ENCODE measurements at regions not wholly inside any gene's neighbourhood (a gene's known extent, or its start where the extent isn't known, plus 50 kb on each side); places are given as distances from the start of the nearest gene placed in this dataset.

DNA sequence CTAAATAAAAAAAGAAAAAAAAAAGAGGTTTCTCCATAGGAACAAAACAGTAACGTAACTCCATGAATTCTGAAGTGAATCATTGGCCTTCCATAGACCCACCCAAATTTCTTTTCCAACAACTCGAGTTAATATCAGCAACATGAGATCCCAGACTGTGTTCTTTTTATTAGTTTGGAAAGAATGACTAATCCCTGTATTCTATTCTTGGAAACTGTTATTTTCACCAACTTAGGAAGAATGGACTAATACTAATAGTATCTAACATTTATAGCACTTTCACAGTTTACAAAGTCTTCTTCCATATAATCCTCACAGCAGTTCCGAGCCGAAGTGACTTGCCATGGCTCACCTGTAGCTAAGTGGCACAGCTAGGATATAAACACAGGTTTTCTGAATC lies 72.7 kb upstream of the SLC4A7 start:
- no CpG with 5 or more reads among the region's 4 CpGs for WGBS (ENCODE audit: extremely low coverage, insufficient read length, low lambda C conversion rate)

More for the DNA sequence above, 72.7 kb upstream of the SLC4A7 start:
- Histone ChIP-seq H4K91ac (ENCODE audit: insufficient read length, low read depth, low read length) (no peak overlapping the region), H2BK120ac (ENCODE audit: low read depth, low read length, poor library complexity, severe bottlenecking) (no peak overlapping the region), H2BK5ac (ENCODE audit: insufficient read length, low read length) (no peak overlapping the region), H4K8ac (replicated peaks; ENCODE audit: insufficient read length, low read depth, low read length) (no peak overlapping the region), H3K27me3 (ENCODE audit: insufficient read depth, low read length) (no peaks in the 10 kb centered on the region), H3K9me3 (ENCODE audit: control insufficient read depth, low read depth, low read length) (no peaks in the 10 kb centered on the region), H2AK5ac (ENCODE audit: insufficient read length, low read length) (no peak overlapping the region), H2BK15ac (ENCODE audit: low read depth, low read length) (no peak overlapping the region), H3T11ph (ENCODE audit: low read length) (no peak overlapping the region), H3K23ac (ENCODE audit: insufficient read length, low read depth, low read length) (no peak overlapping the region), H3K27ac (ENCODE audit: insufficient read length, low read depth, low read length) (no peak overlapping the region), H3K56ac (ENCODE audit: insufficient read length, low read depth, low read length) (no peak overlapping the region), H4K20me1 (ENCODE audit: control insufficient read depth, insufficient read depth, insufficient read length) (no peaks in the 10 kb centered on the region), H3K4ac (ENCODE audit: low read depth, low read length) (no peak overlapping the region), H4K5ac (ENCODE audit: insufficient read length, low read depth, low read length) (no peak overlapping the region), H3K18ac (ENCODE audit: insufficient read length, low read depth, low read length) (no peak overlapping the region), H3K4me2 (ENCODE audit: insufficient read depth, insufficient read length, low read length) (no peak overlapping the region), H3K14ac (ENCODE audit: insufficient read depth, low read length) (no peak overlapping the region), H3K79me1 (ENCODE audit: insufficient read depth, low read depth, low read length, poor library complexity, severe bottlenecking) (no peaks in the 10 kb centered on the region), H2BK12ac (ENCODE audit: insufficient read length, low read depth, low read length) (no peak overlapping the region), H2BK20ac (ENCODE audit: low read depth, low read length, poor library complexity, severe bottlenecking) (no peak overlapping the region), H2AFZ (ENCODE audit: low read length) (no peak overlapping the region), H3K4me1 (ENCODE audit: insufficient read depth, low read length) (no peaks in the 10 kb centered on the region; the same call in 1 of the 2 replicates), H3K79me2 (ENCODE audit: insufficient read depth, low read length) (no peaks in the 10 kb centered on the region), H3K23me2 (ENCODE audit: insufficient read length, low read depth, low read length, poor library complexity, severe bottlenecking) (no peaks in the 10 kb centered on the region), H3K9ac (ENCODE audit: extremely low read depth, insufficient read length, low read length) (no peak overlapping the region)
- no peak for DNase-seq
- Mint-ChIP-seq H3K36me3 (ENCODE audit: insufficient read depth in 1 of 3, low read depth in 3 of 3) (peaks cover 16 to 23% (median 20%) of the 10 kb centered on the region in 3 experiments), H3K27me3 (ENCODE audit: low read depth) (peaks cover 2% of the 10 kb centered on the region), H3K9me3 (peaks cover 21% of the 10 kb centered on the region in 2 experiments), H3K4me1 (peaks cover 10 to 12% of the 10 kb centered on the region in 2 experiments), H3K27ac (no peak overlapping the region), H3K4me3 (no peak overlapping the region)
- TF ChIP-seq, protein P1, sequence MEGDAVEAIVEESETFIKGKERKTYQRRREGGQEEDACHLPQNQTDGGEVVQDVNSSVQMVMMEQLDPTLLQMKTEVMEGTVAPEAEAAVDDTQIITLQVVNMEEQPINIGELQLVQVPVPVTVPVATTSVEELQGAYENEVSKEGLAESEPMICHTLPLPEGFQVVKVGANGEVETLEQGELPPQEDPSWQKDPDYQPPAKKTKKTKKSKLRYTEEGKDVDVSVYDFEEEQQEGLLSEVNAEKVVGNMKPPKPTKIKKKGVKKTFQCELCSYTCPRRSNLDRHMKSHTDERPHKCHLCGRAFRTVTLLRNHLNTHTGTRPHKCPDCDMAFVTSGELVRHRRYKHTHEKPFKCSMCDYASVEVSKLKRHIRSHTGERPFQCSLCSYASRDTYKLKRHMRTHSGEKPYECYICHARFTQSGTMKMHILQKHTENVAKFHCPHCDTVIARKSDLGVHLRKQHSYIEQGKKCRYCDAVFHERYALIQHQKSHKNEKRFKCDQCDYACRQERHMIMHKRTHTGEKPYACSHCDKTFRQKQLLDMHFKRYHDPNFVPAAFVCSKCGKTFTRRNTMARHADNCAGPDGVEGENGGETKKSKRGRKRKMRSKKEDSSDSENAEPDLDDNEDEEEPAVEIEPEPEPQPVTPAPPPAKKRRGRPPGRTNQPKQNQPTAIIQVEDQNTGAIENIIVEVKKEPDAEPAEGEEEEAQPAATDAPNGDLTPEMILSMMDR (conservative IDR thresholded peaks at IDR 0.05) = no peak
